Upper lobe of left lung (tissue), 4 donors: ENCODE measurements at regions not wholly inside any gene's neighbourhood (a gene's known extent, or its start where the extent isn't known, plus 50 kb on each side); places are given as distances from the start of the nearest gene placed in this dataset.

ENCODE experiments used
- EP300 ChIP-seq, 4 donors: sonication (generic); formaldehyde crosslinking; IDR thresholded peaks; one replicate each; pipeline ENCODE4 v1.5.1; 2017; ENCODE audit warnings: antibody characterized with exemption in 4 of 4, control low read depth in 2 of 4
- POLR2A ChIP-seq, 4 donors: fragments of 450-650 bp; IDR thresholded peaks; one replicate each; pipeline ENCODE4 v1.5.1; 2016 to 2017; ENCODE audit warnings: antibody characterized with exemption in 4 of 4, mild to moderate bottlenecking in 2 of 4
- POLR2AphosphoS5 ChIP-seq, 2 donors: sonication (generic); formaldehyde crosslinking; IDR thresholded peaks; one replicate each; pipeline ENCODE4 v1.5.1; 2017; ENCODE audit warnings: antibody characterized with exemption in 2 of 2
- TF ChIP-seq, protein P1 (sequence below), 6 experiments: fragments of 450-650 bp in 4 of 6; fragments of 200-600 bp in 2 of 6; sonication (generic) in 2 of 6; IDR thresholded peaks; one replicate each; pipeline ENCODE4 v1.5.1; 2016 to 2019; ENCODE audit warnings: antibody characterized with exemption in 6 of 6

DNA sequence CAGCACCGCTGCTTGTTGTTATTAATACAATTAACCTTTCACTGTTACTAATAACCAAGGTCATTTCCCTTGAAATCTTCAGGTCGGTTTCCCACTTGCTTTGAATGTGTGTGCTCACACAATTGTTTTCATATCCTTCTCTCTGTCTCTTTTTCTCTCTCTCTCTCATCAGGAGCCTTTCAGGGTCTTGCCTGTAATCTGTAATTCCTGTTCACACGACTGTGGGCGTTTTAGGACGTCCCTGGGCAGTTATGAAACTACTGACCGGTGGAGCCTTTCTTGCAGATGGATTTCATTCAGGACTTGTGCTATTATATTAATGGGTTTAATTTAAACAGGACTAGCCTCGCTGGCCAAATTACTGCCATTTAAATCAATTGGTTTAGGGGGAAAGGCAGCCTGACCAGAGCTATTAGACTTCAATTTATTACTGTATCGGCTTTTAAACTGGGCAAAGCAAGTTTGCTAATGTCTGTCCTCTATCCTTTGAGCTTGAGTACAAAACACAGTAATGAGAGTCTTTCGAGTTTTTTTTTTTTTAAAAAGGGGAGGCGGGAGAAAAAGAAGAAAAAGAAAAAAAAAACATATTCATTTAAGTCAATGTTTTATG, 316.0 kb upstream of the TLE4 start:
- TF ChIP-seq, protein P1, sequence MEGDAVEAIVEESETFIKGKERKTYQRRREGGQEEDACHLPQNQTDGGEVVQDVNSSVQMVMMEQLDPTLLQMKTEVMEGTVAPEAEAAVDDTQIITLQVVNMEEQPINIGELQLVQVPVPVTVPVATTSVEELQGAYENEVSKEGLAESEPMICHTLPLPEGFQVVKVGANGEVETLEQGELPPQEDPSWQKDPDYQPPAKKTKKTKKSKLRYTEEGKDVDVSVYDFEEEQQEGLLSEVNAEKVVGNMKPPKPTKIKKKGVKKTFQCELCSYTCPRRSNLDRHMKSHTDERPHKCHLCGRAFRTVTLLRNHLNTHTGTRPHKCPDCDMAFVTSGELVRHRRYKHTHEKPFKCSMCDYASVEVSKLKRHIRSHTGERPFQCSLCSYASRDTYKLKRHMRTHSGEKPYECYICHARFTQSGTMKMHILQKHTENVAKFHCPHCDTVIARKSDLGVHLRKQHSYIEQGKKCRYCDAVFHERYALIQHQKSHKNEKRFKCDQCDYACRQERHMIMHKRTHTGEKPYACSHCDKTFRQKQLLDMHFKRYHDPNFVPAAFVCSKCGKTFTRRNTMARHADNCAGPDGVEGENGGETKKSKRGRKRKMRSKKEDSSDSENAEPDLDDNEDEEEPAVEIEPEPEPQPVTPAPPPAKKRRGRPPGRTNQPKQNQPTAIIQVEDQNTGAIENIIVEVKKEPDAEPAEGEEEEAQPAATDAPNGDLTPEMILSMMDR (IDR thresholded peaks at IDR 0.05), result no peak
- TF ChIP-seq POLR2AphosphoS5 (IDR thresholded peaks at IDR 0.05) (no peak), EP300 (IDR thresholded peaks at IDR 0.05) (no peak), POLR2A (IDR thresholded peaks at IDR 0.05) (no peak)
